Peyer's patch (tissue), 4 donors: ENCODE measurements at regions not wholly inside any gene's neighbourhood (a gene's known extent, or its start where the extent isn't known, plus 50 kb on each side); places are given as distances from the start of the nearest gene placed in this dataset.

ENCODE experiments used
- CTCF ChIP-seq, 6 experiments: fragments of 450-650 bp in 4 of 6; fragments of 200-600 bp in 2 of 6; sonication (generic) in 1 of 6; IDR thresholded peaks; one replicate each; pipeline ENCODE4 v1.5.1; 2017 to 2019; ENCODE audit warnings: antibody characterized with exemption in 6 of 6, mild to moderate bottlenecking in 3 of 6, moderate library complexity in 1 of 6
- POLR2A ChIP-seq, 2 donors: fragments of 450-650 bp; IDR thresholded peaks; one replicate each; pipeline ENCODE4 v1.5.1; 2017; ENCODE audit warnings: antibody characterized with exemption in 2 of 2, mild to moderate bottlenecking in 2 of 2, moderate library complexity in 2 of 2

GRCh38 chr4:187903700-187904099, 91.9 kb upstream of the ZFP42 start:
- TF ChIP-seq POLR2A (IDR thresholded peaks at IDR 0.05) (no peak), CTCF (IDR thresholded peaks at IDR 0.05) (no peak)
